MM.1S (cell line): ENCODE measurements at regions not wholly inside any gene's neighbourhood (a gene's known extent, or its start where the extent isn't known, plus 50 kb on each side); places are given as distances from the start of the nearest gene placed in this dataset.

ENCODE experiments used
- EZH2 ChIP-seq: fragments of 300-600 bp; sonication (generic); optimal IDR thresholded peaks from 2 replicates; pipeline ENCODE3; 2017; ENCODE audit warnings: low read depth, mild to moderate bottlenecking, antibody characterized with exemption, low read length, mixed read lengths
- EZH2phosphoT487 ChIP-seq: fragments of 300-600 bp; sonication (generic); IDR thresholded peaks from 2 replicates; pipeline ENCODE4 v1.6.1; 2018; ENCODE audit warnings: antibody characterized with exemption, low read length
- TF ChIP-seq, protein P1 (sequence below): fragments of 300-600 bp; sonication (generic); IDR thresholded peaks from 2 replicates; pipeline ENCODE4 v1.5.1; 2016; ENCODE audit warnings: antibody characterized with exemption, low read length, mixed read lengths

DNA sequence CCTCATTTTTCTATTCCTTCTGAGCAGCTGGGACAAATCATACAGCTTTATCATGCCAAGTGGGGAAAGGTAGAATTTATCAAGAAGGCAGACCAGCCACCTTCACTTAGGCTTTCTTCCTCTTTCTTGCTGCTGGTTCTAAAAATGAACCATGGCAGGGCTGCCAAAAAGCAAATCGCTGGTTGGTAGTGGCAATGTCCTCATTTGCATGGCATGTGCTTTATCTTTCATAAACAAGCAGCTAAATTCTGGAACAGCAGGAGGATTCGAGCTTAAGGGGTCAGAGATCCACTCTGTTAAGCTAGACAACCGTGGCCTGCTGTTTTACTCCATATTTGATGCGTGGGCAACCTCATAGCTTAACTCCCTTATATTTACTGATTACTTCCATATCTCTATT lies 91.3 kb downstream of the RPE65 start:
- TF ChIP-seq, protein P1, sequence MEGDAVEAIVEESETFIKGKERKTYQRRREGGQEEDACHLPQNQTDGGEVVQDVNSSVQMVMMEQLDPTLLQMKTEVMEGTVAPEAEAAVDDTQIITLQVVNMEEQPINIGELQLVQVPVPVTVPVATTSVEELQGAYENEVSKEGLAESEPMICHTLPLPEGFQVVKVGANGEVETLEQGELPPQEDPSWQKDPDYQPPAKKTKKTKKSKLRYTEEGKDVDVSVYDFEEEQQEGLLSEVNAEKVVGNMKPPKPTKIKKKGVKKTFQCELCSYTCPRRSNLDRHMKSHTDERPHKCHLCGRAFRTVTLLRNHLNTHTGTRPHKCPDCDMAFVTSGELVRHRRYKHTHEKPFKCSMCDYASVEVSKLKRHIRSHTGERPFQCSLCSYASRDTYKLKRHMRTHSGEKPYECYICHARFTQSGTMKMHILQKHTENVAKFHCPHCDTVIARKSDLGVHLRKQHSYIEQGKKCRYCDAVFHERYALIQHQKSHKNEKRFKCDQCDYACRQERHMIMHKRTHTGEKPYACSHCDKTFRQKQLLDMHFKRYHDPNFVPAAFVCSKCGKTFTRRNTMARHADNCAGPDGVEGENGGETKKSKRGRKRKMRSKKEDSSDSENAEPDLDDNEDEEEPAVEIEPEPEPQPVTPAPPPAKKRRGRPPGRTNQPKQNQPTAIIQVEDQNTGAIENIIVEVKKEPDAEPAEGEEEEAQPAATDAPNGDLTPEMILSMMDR, result no peak
- no peak for TF ChIP-seq EZH2
- TF ChIP-seq EZH2phosphoT487, result no peak
